Effector memory CD8-positive, alpha-beta T cell (primary cell): ENCODE measurements at regions not wholly inside any gene's neighbourhood (a gene's known extent, or its start where the extent isn't known, plus 50 kb on each side); places are given as distances from the start of the nearest gene placed in this dataset.
"Not testable (repeated sequence)": the region's sequence is repeated elsewhere in the genome, so short reads cannot be mapped to it uniquely, and the experiment has no call there.

ENCODE experiments used
- ATAC-seq: fragments of 150-1000 bp; cut with Tn5 transposase; replicated peaks from 2 replicates; pipeline ENCODE4 v1.10.0; 2021; ENCODE audit warnings: mild to moderate bottlenecking, moderate library complexity
- DNase-seq, 3 experiments: peaks; one replicate each; pipeline ENCODE4 v3.0.0; 2021
- H3K27ac Mint-ChIP-seq, 2 donors: one replicate each; pipeline ENCODE4 v1.8.0; 2022; ENCODE audit warnings: mild to moderate bottlenecking in 2 of 2, mixed read lengths in 2 of 2, moderate library complexity in 2 of 2
- H3K27me3 Mint-ChIP-seq, 2 donors: one replicate each; pipeline ENCODE4 v1.8.0; 2022; ENCODE audit warnings: mixed read lengths in 2 of 2
- H3K36me3 Mint-ChIP-seq: one replicate; pipeline ENCODE4 v1.8.0; 2022; ENCODE audit warnings: mild to moderate bottlenecking, moderate library complexity, mixed read lengths; ENCODE audit not compliant: insufficient read depth
- H3K4me1 Mint-ChIP-seq, 2 donors: one replicate each; pipeline ENCODE4 v1.8.0; 2022; ENCODE audit warnings: low read depth in 2 of 2, mixed read lengths in 2 of 2
- H3K4me3 Mint-ChIP-seq, 2 donors: one replicate each; pipeline ENCODE4 v1.8.0; 2022; ENCODE audit warnings: mild to moderate bottlenecking in 2 of 2, mixed read lengths in 2 of 2, moderate library complexity in 2 of 2
- H3K9me3 Mint-ChIP-seq, 2 donors: one replicate each; pipeline ENCODE4 v1.8.0; 2022; ENCODE audit warnings: mixed read lengths in 2 of 2

DNA sequence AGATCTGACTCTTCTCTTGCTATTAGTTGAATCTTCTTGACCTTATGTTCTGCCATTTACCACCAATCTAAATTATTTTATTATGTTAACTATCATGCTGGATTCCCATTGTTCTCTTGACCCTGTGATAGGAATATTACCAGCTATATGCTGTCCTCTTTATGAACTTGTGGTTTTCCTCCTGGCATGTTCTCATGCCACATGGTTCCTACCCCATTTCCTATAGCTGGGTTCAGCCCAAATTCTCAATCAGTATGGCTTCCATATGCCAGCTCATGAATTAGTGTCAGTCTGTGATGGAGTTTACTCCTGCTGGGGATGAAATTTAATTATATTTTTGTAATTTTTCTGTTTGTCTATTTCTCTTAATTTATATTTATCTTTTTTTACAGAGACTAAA, 430.5 kb downstream of the SMARCA1 start:
- no peaks in the 10 kb centered on the region for H3K27me3 Mint-ChIP-seq
- no peaks in the 10 kb centered on the region for H3K36me3 Mint-ChIP-seq
- no peak for DNase-seq
- no peaks in the 10 kb centered on the region for H3K4me1 Mint-ChIP-seq
- ATAC-seq, result no peak
- H3K9me3 Mint-ChIP-seq, result peaks cover 0 to 7% of the 10 kb centered on the region in 2 donors
- H3K4me3 Mint-ChIP-seq, result no peak overlapping the region
- H3K27ac Mint-ChIP-seq, result no peak overlapping the region

DNA sequence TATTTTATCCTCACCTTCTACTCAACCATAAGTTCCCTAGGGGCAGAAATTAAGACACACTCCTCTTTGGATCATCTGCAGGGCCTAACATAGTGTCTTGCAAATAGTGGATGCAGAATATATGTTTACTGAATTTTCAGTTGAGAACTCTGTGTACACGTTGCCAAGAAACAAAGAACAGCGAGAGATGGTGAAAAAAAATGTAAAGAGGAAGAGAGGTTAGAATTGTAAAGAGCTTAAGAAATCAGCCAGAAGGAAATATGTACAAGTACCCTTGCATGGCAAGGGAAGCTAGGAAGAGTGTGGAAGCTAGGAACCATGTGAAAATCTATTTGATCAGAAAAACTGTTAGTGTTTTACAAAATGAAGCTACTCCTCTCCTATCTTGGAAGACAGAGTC, 431.0 kb downstream of the SMARCA1 start:
- H3K27ac Mint-ChIP-seq, result no peak overlapping the region
- DNase-seq, result no peak
- no peak for ATAC-seq
- H3K4me3 Mint-ChIP-seq, result no peak overlapping the region
- H3K4me1 Mint-ChIP-seq, result no peaks in the 10 kb centered on the region
- no peaks in the 10 kb centered on the region for H3K27me3 Mint-ChIP-seq
- H3K36me3 Mint-ChIP-seq, result no peaks in the 10 kb centered on the region
- peaks cover 2% of the 10 kb centered on the region in 2 donors for H3K9me3 Mint-ChIP-seq

DNA sequence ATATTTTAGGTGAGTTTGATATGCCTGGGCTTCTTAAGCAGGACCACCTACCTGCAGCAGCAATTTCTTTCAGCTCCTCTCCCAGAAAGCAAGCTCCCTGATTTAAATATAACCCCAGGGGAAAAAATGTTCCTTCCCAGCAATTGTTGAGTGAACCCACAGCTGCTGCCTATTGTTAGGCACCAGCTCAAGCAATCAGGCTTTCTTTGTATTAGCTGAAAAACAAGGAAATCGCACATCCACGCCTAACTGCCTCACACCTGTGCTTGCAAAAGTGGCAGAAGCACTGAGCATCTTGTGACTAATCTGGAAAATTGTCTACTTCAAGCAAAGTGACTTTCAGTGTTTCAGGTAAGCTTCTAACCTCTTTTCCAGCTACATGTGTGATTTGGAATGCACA, 432.2 kb downstream of the SMARCA1 start:
- no peak overlapping the region for H3K4me3 Mint-ChIP-seq
- H3K36me3 Mint-ChIP-seq, result no peaks in the 10 kb centered on the region
- no peaks in the 10 kb centered on the region for H3K4me1 Mint-ChIP-seq
- H3K9me3 Mint-ChIP-seq, result peaks cover 0 to 2% of the 10 kb centered on the region in 2 donors
- H3K27me3 Mint-ChIP-seq, result no peaks in the 10 kb centered on the region
- DNase-seq (no peak), ATAC-seq (no peak)
- H3K27ac Mint-ChIP-seq, result no peak overlapping the region

- ATAC-seq, result no peak
- no peak for DNase-seq
- no peaks in the 10 kb centered on the region for H3K4me1 Mint-ChIP-seq
- H3K36me3 Mint-ChIP-seq, result no peaks in the 10 kb centered on the region
- H3K27ac Mint-ChIP-seq, result no peak overlapping the region
- peaks cover 0 to 2% of the 10 kb centered on the region in 2 donors for H3K9me3 Mint-ChIP-seq
- H3K4me3 Mint-ChIP-seq, result no peak overlapping the region
- no peaks in the 10 kb centered on the region for H3K27me3 Mint-ChIP-seq
Measured at GRCh38 chrX:129086802-129087201, 436.5 kb downstream of the SMARCA1 start.

DNA sequence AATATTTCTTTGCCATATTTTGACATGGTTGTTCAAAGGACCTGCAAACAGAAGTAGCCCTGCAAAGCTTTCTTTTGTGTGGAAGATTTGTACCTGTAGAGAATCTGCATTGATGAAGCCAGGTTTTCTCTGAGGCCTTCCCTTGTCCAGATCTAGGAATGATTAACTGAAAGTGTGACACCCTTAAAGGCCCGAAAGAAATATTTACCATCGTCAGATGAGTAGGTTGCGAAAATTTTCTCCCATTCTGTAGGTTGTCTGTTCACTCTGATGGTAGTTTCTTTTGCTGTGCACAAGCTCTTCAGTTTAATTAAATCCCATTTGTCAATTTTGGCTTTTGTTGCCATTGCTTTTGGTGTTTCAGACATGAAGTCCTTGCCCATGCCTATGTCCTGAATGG, 439.0 kb downstream of the SMARCA1 start:
- not testable (repeated sequence) for H3K4me3 Mint-ChIP-seq, H3K36me3 Mint-ChIP-seq, H3K27me3 Mint-ChIP-seq, H3K27ac Mint-ChIP-seq, DNase-seq, H3K9me3 Mint-ChIP-seq, ATAC-seq, H3K4me1 Mint-ChIP-seq

DNA sequence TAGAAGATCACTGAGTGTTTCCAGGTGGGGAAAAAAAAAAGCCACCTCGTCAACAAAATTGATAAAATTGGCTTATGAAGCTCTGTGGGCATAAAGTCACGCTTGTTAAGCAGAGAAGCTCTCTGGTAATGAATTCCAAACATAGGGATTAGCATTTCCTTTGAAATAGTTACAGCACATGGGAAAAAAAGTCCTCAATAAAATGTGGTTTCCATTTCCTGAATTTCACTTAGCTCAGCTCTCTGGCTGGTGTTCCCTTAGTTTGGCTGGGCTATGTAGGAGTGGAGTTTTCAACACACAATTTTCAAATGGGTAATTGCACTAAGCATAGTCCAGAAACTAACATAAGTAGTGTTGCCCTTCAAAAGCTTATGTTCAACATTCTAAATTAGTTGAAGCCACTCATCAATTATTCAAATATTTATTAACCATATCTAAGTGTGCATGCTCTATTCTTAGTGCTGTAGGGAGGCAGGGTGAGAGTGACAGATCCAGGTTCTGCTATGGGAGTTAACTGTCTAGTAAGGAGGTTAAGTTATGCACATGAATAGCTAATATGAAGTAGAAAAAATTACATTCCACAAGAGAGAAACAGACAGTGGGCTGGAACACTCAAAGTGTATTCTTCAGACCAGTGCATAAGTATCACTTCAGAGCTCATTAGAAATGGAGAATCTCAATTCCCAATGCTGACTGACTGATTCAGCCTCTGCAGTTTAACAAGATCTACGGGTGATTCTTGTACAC, 445.7 kb downstream of the SMARCA1 start:
- DNase-seq, result no peak
- Mint-ChIP-seq H3K27ac (no peak overlapping the region), H3K4me1 (no peaks in the 10 kb centered on the region), H3K36me3 (no peaks in the 10 kb centered on the region), H3K4me3 (no peak overlapping the region), H3K27me3 (no peaks in the 10 kb centered on the region), H3K9me3 (no peaks in the 10 kb centered on the region)
- ATAC-seq, result no peak

DNA sequence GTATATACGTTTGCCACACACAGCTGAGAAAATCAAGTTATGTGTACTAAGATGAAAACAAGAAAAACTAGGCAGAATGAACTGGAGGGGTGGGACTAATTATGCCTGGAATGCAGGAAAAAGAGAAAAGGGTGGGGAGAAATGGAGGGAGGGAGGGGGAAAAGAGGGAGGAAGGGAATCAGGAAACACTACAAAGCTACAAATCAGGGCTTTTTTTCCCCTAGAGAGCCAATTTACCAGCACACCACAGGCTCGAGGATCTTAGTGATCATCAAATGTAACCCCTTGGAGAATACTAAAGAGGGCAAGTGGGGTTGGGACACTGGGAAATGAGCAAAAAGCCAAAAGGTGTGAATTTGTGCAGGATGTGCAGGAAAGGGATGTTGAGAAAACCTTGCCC, 451.9 kb downstream of the SMARCA1 start:
- Mint-ChIP-seq H3K36me3 (no peaks in the 10 kb centered on the region), H3K4me3 (no peak overlapping the region), H3K9me3 (no peaks in the 10 kb centered on the region), H3K27me3 (no peaks in the 10 kb centered on the region), H3K27ac (no peak overlapping the region), H3K4me1 (no peaks in the 10 kb centered on the region)
- DNase-seq, result no peak
- ATAC-seq, result no peak

GRCh38 chrX:129065895-129066294, 457.4 kb downstream of the SMARCA1 start:
- Mint-ChIP-seq H3K27me3 (no peaks in the 10 kb centered on the region), H3K4me3 (no peak overlapping the region), H3K27ac (no peak overlapping the region), H3K4me1 (no peaks in the 10 kb centered on the region), H3K9me3 (peaks cover 4 to 6% of the 10 kb centered on the region in 2 donors), H3K36me3 (no peaks in the 10 kb centered on the region)
- no peak for DNase-seq
- ATAC-seq, result no peak

DNA sequence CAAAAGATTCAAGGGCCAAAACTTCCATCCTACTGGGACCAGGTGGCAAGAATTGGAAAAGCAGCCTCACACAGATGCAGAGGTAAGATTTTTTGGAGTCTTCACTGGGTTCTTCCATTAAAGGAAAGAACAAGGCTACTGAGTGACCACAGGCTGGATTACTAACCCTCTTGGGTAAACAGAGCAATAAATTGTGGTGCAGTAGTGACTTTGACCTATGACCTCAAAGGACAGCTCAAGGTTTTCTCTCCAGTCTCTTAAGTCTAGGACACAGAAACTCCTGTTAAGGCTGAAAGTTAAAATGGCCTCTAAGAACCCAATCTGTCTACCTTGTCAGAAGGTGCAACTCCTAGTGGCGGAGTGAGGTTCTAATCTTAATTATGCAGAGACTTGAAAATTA, 464.9 kb downstream of the SMARCA1 start:
- Mint-ChIP-seq H3K4me1 (no peaks in the 10 kb centered on the region), H3K27ac (no peak overlapping the region), H3K27me3 (no peaks in the 10 kb centered on the region), H3K36me3 (no peaks in the 10 kb centered on the region), H3K4me3 (no peak overlapping the region), H3K9me3 (peaks cover 4 to 6% of the 10 kb centered on the region in 2 donors)
- DNase-seq (no peak), ATAC-seq (no peak)

DNA sequence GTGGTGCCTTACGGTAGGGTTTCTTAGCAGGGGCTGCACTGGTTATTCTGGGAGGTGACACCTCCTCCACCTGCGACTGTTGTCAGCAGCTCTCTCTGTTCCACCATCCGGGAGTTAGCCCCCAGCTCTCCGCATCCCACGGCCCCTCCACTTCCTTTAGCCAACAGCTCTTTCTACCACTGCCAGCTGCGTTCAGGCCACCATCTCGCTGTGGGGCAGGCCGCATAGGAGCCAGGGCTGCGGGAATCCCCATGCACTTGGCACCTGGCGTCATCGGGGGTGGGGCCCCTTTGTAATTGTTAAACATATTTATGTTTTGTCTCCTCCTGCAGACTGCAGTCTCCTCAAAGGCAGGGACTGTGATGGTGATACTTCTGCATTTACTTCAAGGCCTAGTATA, 480.2 kb downstream of the SMARCA1 start:
- ATAC-seq, result no peak
- no peaks in the 10 kb centered on the region for H3K27me3 Mint-ChIP-seq
- H3K4me3 Mint-ChIP-seq, result no peak overlapping the region
- no peak overlapping the region for H3K27ac Mint-ChIP-seq
- no peaks in the 10 kb centered on the region for H3K4me1 Mint-ChIP-seq
- no peaks in the 10 kb centered on the region for H3K9me3 Mint-ChIP-seq
- DNase-seq, result no peak
- H3K36me3 Mint-ChIP-seq, result no peaks in the 10 kb centered on the region

DNA sequence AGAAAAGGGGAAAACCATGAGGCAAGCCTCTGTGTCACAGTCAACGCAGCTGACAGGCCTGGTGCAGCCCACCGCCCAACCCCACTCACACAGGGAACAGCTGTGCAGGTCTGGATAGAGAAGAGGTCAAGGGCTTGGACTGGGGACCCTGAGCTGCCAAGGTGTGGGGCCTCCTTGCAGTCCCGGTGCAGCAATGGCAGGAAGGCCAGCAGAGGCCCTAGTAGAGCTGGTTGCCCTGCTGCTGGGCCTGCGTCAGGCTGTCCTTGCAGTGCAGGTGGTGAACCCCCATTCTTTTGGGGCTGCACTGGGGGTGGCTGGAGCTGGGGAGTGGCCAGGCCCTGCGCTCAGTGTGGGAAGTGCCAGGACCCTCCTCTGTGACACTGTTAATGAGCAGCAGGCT, 482.0 kb downstream of the SMARCA1 start:
- H3K36me3 Mint-ChIP-seq, result no peaks in the 10 kb centered on the region
- ATAC-seq, result no peak

DNA sequence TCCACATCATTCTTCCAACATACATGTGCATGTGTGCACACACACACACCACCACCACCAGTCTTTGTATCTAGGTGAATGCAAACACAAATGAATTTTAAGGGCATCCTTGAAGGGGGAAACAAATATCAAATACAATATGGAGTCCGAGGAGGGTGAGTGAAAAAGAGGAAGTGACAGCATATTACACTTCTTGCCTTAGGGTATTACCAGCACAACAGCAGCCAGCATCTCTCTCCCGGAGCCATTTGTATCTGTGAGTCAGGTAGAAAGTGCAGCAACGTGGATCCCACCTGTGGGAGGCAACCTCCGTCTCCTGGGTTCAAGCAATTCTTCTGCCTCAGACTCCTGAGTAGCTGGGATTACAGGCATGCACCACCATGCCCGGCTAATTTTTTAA, 483.2 kb downstream of the SMARCA1 start:
- no peak overlapping the region for H3K27ac Mint-ChIP-seq
- ATAC-seq, result no peak
- no peaks in the 10 kb centered on the region for H3K36me3 Mint-ChIP-seq
- H3K4me3 Mint-ChIP-seq, result no peak overlapping the region
- no peaks in the 10 kb centered on the region for H3K27me3 Mint-ChIP-seq
- no peaks in the 10 kb centered on the region for H3K9me3 Mint-ChIP-seq
- no peak for DNase-seq
- H3K4me1 Mint-ChIP-seq, result no peaks in the 10 kb centered on the region

More for the DNA sequence above, 482.0 kb downstream of the SMARCA1 start:
- no peak for DNase-seq
- Mint-ChIP-seq H3K27ac (no peak overlapping the region), H3K4me1 (no peaks in the 10 kb centered on the region), H3K4me3 (no peak overlapping the region), H3K9me3 (no peaks in the 10 kb centered on the region), H3K27me3 (no peaks in the 10 kb centered on the region)

GRCh38 chrX:129039176-129039575, 484.1 kb downstream of the SMARCA1 start:
- DNase-seq, result no peak
- no peak overlapping the region for H3K27ac Mint-ChIP-seq
- no peaks in the 10 kb centered on the region for H3K27me3 Mint-ChIP-seq
- no peak for ATAC-seq
- no peaks in the 10 kb centered on the region for H3K4me1 Mint-ChIP-seq
- no peaks in the 10 kb centered on the region for H3K9me3 Mint-ChIP-seq
- no peak overlapping the region for H3K4me3 Mint-ChIP-seq
- H3K36me3 Mint-ChIP-seq, result no peaks in the 10 kb centered on the region

GRCh38 chrX:129037389-129037788, 485.9 kb downstream of the SMARCA1 start:
- Mint-ChIP-seq H3K9me3 (no peaks in the 10 kb centered on the region), H3K4me1 (no peaks in the 10 kb centered on the region), H3K4me3 (no peak overlapping the region), H3K27ac (no peak overlapping the region), H3K27me3 (no peaks in the 10 kb centered on the region), H3K36me3 (no peaks in the 10 kb centered on the region)
- DNase-seq (no peak), ATAC-seq (no peak)

GRCh38 chrX:129035180-129035579, 488.1 kb downstream of the SMARCA1 start:
- H3K9me3 Mint-ChIP-seq, result no peaks in the 10 kb centered on the region

More at GRCh38 chrX:129035180-129035579, 488.1 kb downstream of the SMARCA1 start:
- Mint-ChIP-seq H3K27ac (no peak overlapping the region), H3K4me3 (no peak overlapping the region), H3K36me3 (no peaks in the 10 kb centered on the region), H3K4me1 (no peaks in the 10 kb centered on the region), H3K27me3 (no peaks in the 10 kb centered on the region)
- ATAC-seq (no peak), DNase-seq (no peak)
